GM12872 (cell line): ENCODE measurements at regions not wholly inside any gene's neighbourhood (a gene's known extent, or its start where the extent isn't known, plus 50 kb on each side); places are given as distances from the start of the nearest gene placed in this dataset.
A peak's percentile ranks its signal among the peaks of the same experiment; 100 is the strongest.

Source experiments
- CTCF ChIP-seq: IDR thresholded peaks from 3 replicates; pipeline ENCODE4 v1.5.1; 2011; ENCODE audit warnings: low read depth, mild to moderate bottlenecking, low read length, moderate library complexity; ENCODE audit not compliant: insufficient read depth

- no peak for TF ChIP-seq CTCF
Observed at GRCh38 chr2:221001381-221001801, 570.7 kb downstream of the EPHA4 start.

DNA sequence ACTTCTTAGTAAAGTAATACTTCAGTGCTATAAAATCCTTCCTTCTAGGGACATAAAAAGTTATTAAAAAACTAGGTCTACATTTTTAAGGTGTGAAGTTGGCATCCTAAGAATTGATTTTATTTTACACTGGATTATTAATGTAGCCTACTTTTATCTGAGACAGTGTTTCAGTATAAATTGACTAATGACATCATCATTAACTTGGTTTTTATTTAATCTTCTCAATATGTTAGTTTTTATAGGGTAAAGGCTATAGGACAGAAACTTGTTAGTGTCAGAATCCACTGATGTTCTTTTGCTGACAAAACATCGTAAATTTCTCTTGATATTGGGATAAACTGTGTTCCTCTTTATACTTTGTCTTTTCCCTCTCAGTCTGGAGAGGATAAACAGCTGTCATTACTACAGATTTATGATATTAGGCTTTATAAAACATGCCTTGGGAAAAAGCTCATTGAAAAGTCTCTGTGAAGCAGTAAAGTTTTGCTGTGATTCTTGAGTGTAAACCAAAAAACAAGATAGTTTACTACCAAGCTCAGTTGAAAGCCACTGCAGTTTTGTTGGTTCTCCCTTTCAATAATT lies 569.9 kb downstream of the EPHA4 start:
- no peak for TF ChIP-seq CTCF

- TF ChIP-seq CTCF: no peak
Observed at GRCh38 chr2:221005338-221005737, 566.8 kb downstream of the EPHA4 start.

GRCh38 chr2:221006084-221006483 lies 566.0 kb downstream of the EPHA4 start:
- no peak for TF ChIP-seq CTCF

DNA sequence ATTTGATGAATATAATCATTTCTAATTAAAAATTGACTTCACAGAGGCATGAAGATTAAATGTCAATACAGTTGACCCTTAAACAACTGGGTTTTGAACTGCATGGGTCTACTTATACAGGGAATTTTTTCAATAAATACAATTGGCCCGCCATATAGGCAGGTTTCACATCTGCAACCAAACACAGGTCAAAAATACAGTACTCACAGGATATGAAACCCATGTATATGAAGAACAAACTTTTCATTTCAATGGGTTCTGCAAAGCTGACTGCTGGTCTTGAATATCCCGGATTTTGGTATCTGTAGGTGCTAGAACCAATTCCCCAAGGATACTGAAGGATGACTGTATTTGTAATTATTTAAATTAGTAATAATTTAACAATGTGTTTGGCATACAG lies 555.6 kb downstream of the EPHA4 start:
- no peak for TF ChIP-seq CTCF

DNA sequence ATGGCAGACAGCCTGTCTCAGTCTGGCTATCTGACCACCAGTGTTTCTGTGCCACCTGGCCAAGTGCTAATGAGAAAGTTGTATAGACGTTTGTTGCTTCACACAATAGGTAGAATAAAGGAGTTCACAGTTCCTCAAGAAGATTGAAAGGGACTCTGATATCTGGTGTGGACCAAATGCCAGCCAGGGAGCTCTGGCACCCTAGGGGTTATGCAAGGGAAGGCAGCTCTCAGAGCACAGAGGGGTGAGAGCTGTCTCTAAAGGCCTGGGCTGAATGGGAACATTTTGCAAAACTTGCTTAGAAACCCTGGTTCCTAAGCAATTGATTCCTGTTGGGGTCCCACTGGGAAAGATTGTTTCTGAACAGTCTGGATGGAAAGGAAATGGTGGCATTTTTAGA lies 553.8 kb downstream of the EPHA4 start:
- peak; percentile 12; the same call in 1 of the 3 replicates for TF ChIP-seq CTCF

DNA sequence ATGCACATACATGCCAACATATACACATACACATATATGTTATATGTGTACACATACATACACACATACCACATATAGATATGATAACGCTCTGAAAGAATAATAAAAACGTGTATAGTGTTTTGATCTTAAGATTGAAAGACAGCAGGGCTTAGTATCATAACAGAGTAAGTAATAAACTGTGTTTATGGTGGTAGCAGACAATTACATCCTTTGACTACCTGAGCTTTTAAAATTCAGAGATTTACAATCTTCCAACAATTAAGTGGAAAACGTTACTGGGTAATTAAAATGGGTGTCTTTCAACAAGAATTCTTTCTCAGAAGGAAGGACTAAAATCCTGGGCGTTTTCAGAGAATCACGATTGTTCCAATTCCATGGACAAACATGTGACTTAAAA lies 552.4 kb downstream of the EPHA4 start:
- TF ChIP-seq CTCF: no peak

- no peak for TF ChIP-seq CTCF
Observed at GRCh38 chr2:221022554-221022953, 549.5 kb downstream of the EPHA4 start.
